ENCODE measurements at regions not wholly inside any gene's neighbourhood (a gene's known extent, or its start where the extent isn't known, plus 50 kb on each side); places are given as distances from the start of the nearest gene placed in this dataset.
"Not testable (repeated sequence)": the region's sequence is repeated elsewhere in the genome, so short reads cannot be mapped to it uniquely, and the experiment has no call there.

DNA sequence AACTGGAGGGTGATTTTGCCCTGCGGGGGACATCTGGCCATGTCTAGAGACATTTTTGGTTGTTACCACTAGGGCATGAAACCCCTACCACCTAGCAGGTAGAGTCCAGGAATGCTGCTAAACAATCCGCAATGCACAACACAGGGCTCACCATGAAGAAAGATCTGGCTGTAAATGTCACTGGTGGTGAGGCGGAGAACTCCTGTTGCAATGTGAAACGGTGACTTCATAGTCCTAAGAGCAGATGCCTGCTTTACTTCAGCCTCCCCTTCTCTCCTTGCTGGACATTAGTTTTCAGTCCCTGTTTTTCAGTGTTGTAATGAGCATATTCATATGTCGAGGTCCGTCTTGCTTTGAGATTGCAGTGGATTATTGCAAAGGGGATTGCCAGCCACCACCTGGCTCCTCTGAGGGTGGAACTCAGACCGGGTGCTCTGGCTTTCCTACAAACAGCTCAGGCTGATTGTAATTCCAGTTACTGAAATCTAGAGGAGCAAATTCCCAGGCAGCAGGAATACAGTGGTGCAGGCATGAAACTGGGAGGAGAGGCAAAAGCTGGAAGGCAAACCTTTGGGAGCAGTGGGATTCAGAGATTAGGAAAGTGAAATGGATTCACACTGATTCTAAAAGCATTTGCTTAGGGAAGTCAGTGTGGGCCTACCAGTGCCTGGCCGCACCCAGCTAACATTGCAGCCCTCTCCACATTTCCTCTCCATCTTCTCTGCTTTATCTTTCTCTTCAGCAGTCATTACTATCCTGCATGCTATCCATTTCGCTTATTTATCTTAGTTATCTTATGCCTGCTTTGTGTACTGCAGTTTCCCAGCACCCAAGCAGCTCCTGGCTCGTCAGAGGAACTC is 76.1 kb upstream of the PCDH8 start:
- no peak for DNase-seq
- no peaks in the 10 kb centered on the region for H3K9me3 ChIP-seq (ENCODE audit: control insufficient read depth, low read length, poor library complexity, severe bottlenecking)
- Mint-ChIP-seq H3K4me3 (no peak overlapping the region), H3K27ac (no peak overlapping the region), H3K36me3 (ENCODE audit: low read depth) (no peaks in the 10 kb centered on the region), H3K27me3 (peaks cover 53% of the 10 kb centered on the region), H3K4me1 (peaks cover 3% of the 10 kb centered on the region)
- no peak for ATAC-seq

- H3K27me3 Mint-ChIP-seq = peaks cover 46% of the 10 kb centered on the region
- H3K4me3 Mint-ChIP-seq = no peak overlapping the region
- H3K4me1 Mint-ChIP-seq = peaks cover 3% of the 10 kb centered on the region
- H3K27ac Mint-ChIP-seq = no peak overlapping the region
- H3K9me3 ChIP-seq (ENCODE audit: control insufficient read depth, low read length, poor library complexity, severe bottlenecking) = no peaks in the 10 kb centered on the region
- no peaks in the 10 kb centered on the region for H3K36me3 Mint-ChIP-seq (ENCODE audit: low read depth)
- ATAC-seq (no peak), DNase-seq (no peak)
Observed at GRCh38 chr13:52922961-52923360, 74.5 kb upstream of the PCDH8 start.

DNA sequence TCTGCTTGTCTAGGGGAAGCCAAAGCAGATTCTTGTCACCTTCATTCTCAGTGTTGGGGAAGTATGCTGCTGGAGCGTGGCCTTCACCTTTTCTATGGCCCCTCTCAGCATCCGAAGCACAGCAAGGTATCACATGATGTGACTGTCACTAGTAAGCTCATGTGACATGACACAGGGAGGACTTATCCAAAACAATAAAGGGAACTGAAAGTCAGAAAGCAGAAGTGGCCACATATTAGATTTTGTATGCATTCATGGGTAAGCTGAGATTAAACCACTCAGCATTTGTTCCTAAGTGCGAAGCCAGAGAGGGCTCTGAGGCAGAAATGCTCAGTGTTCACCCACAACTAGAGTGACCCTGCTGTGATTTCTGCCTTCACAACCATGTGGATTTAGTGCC is 72.8 kb upstream of the PCDH8 start:
- DNase-seq = no peak
- Mint-ChIP-seq H3K4me3 (no peak overlapping the region), H3K27ac (no peak overlapping the region), H3K27me3 (peaks cover 42% of the 10 kb centered on the region), H3K36me3 (ENCODE audit: low read depth) (no peaks in the 10 kb centered on the region), H3K4me1 (peaks cover 3% of the 10 kb centered on the region)
- peak; percentile 60 for ATAC-seq
- no peaks in the 10 kb centered on the region for H3K9me3 ChIP-seq (ENCODE audit: control insufficient read depth, low read length, poor library complexity, severe bottlenecking)

- H3K36me3 Mint-ChIP-seq (ENCODE audit: low read depth) = no peaks in the 10 kb centered on the region
Observed at GRCh38 chr13:52916486-52916990, 68.1 kb upstream of the PCDH8 start.

DNA sequence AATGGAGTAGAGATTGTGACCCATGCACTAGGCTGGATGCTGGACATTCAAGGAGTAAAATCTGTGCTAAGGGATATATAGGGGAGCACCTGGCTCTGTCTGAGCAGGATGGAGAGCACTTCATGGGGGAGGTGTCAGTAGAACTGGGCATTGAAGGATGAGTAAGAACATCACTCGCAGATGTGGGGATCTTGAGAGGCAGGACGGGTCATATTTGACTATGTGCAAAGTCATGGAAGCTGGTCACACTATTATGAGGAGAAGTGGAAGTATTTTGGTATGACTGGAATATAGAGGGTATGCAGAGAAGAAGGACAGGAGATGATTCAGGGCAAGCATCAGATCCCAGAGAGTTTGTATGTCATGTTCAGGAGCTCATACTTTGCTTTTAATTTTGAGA is 62.9 kb upstream of the PCDH8 start:
- no peak overlapping the region for H3K4me3 Mint-ChIP-seq
- H3K9me3 ChIP-seq (ENCODE audit: control insufficient read depth, low read length, poor library complexity, severe bottlenecking) = no peaks in the 10 kb centered on the region
- H3K27me3 Mint-ChIP-seq = peaks cover 30% of the 10 kb centered on the region
- DNase-seq = no peak
- H3K36me3 Mint-ChIP-seq (ENCODE audit: low read depth) = no peaks in the 10 kb centered on the region
- H3K27ac Mint-ChIP-seq = no peak overlapping the region
- no peaks in the 10 kb centered on the region for H3K4me1 Mint-ChIP-seq
- no peak for ATAC-seq

More at GRCh38 chr13:52916486-52916990, 68.1 kb upstream of the PCDH8 start:
- H3K4me3 Mint-ChIP-seq = no peak overlapping the region
- H3K4me1 Mint-ChIP-seq = no peaks in the 10 kb centered on the region
- DNase-seq (no peak), ATAC-seq (no peak)
- no peaks in the 10 kb centered on the region for H3K9me3 ChIP-seq (ENCODE audit: control insufficient read depth, low read length, poor library complexity, severe bottlenecking)
- H3K27ac Mint-ChIP-seq = no peak overlapping the region
- peaks cover 19% of the 10 kb centered on the region for H3K27me3 Mint-ChIP-seq

DNA sequence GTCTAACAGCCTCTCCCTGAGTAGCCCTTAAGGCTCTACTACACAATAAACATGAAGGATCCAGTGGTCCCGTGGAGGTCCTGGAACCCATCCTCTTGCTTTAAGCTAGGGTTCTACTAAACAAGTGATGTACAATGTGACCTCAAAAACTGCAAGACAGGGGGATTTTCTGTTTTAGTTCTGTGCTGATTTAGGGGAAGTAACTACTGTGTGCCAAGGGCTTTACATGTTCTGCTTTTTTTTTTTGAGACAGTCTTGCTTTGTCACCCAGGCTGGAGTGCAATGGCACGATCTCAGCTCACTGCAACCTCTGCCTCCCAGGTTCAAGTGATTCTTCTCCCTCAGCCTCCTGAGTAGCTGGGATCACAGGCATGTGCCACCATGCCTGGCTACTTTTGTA is 61.9 kb upstream of the PCDH8 start:
- not testable (repeated sequence) for H3K36me3 Mint-ChIP-seq (ENCODE audit: low read depth); H3K27ac Mint-ChIP-seq; H3K9me3 ChIP-seq (ENCODE audit: control insufficient read depth, low read length, poor library complexity, severe bottlenecking); H3K4me1 Mint-ChIP-seq; H3K4me3 Mint-ChIP-seq; ATAC-seq; DNase-seq
- H3K27me3 Mint-ChIP-seq = peaks cover 40% of the 10 kb centered on the region

DNA sequence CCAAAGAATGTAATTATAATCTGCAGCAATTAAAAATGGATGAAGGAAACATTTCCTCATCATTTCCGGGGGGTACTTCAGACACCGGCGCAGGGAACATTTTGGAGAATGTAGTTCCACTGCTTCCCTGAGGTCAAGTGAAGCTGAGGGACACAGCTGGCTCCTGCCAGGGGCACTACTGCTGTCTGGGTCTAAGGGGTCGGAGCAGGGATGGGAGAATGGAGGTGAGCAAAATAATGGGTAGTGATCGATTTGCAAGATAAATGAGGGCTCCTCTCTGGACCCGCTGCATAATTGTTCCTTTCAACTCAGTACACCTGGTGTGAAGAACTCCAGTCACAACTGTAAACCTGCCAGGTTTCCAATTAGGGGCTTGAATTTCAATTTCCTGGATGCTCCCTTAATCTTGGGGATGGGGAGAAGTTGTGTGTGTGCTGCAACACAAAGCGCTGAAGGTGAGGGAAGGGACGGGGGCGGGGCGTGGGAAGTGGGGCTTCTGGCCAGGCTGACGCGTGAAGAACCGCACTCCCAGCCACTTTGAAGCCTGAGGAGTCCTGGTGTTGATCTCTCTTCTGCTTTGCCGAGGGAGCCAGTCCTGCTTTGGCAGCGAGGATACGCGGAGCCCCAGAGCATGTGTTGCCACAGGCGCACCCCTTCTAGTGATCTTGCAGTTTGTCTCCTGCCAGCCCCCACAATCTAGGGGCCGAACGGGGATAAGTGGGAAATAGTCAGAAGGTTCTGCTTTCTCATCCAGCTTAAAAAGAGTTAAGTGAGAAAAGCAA is 57.9 kb upstream of the PCDH8 start:
- H3K27ac Mint-ChIP-seq = no peak overlapping the region
- no peak overlapping the region for H3K4me3 Mint-ChIP-seq
- DNase-seq = no peak
- no peaks in the 10 kb centered on the region for H3K9me3 ChIP-seq (ENCODE audit: control insufficient read depth, low read length, poor library complexity, severe bottlenecking)
- no peaks in the 10 kb centered on the region for H3K4me1 Mint-ChIP-seq
- no peak for ATAC-seq
- no peaks in the 10 kb centered on the region for H3K36me3 Mint-ChIP-seq (ENCODE audit: low read depth)
- H3K27me3 Mint-ChIP-seq = peaks cover 63% of the 10 kb centered on the region

- no peak for ATAC-seq
- H3K4me3 Mint-ChIP-seq = no peak overlapping the region
- H3K27me3 Mint-ChIP-seq = peaks cover 58% of the 10 kb centered on the region
- DNase-seq = no peak
- H3K9me3 ChIP-seq (ENCODE audit: control insufficient read depth, low read length, poor library complexity, severe bottlenecking) = no peaks in the 10 kb centered on the region
- no peak overlapping the region for H3K27ac Mint-ChIP-seq
- no peaks in the 10 kb centered on the region for H3K4me1 Mint-ChIP-seq
- H3K36me3 Mint-ChIP-seq (ENCODE audit: low read depth) = no peaks in the 10 kb centered on the region
Observed at GRCh38 chr13:52905701-52906100, 57.3 kb upstream of the PCDH8 start.

GRCh38 chr13:52903320-52903719 is 54.9 kb upstream of the PCDH8 start:
- H3K36me3 Mint-ChIP-seq (ENCODE audit: low read depth) = no peaks in the 10 kb centered on the region
- DNase-seq (no peak), ATAC-seq (no peak)
- H3K4me1 Mint-ChIP-seq = no peaks in the 10 kb centered on the region
- H3K27ac Mint-ChIP-seq = no peak overlapping the region
- peaks cover 57% of the 10 kb centered on the region for H3K27me3 Mint-ChIP-seq
- H3K9me3 ChIP-seq (ENCODE audit: control insufficient read depth, low read length, poor library complexity, severe bottlenecking) = no peaks in the 10 kb centered on the region
- H3K4me3 Mint-ChIP-seq = no peak overlapping the region

- Mint-ChIP-seq H3K4me1 (no peaks in the 10 kb centered on the region), H3K4me3 (no peak overlapping the region), H3K27me3 (peaks cover 39% of the 10 kb centered on the region), H3K36me3 (ENCODE audit: low read depth) (peaks cover 2% of the 10 kb centered on the region), H3K27ac (no peak overlapping the region)
- ATAC-seq (no peak), DNase-seq (no peak)
- H3K9me3 ChIP-seq (ENCODE audit: control insufficient read depth, low read length, poor library complexity, severe bottlenecking) = no peaks in the 10 kb centered on the region
Observed at GRCh38 chr13:52899206-52899605, 50.8 kb upstream of the PCDH8 start.

Measured in T-helper 17 cell (primary cell).